DND-41 (cell line): ENCODE measurements at regions not wholly inside any gene's neighbourhood (a gene's known extent, or its start where the extent isn't known, plus 50 kb on each side); places are given as distances from the start of the nearest gene placed in this dataset.

Experiments used
- ATAC-seq: fragments of 200-7000 bp; cut with Tn5 transposase; 3 replicates; pipeline ENCODE4 v1.9.1; 2021; ENCODE audit warnings: low read depth; ENCODE audit not compliant: insufficient read depth
- DNase-seq: peaks from one replicate; pipeline ENCODE4 v3.0.0-alpha.2; 2020
- H2AFZ ChIP-seq: 2 replicates; pipeline ENCODE4 v1.6.0; 2012; ENCODE audit warnings: low read depth, low read length
- H3K27ac ChIP-seq: 2 replicates; pipeline ENCODE4 v1.5.1; 2012; ENCODE audit warnings: low read length, inconsistent platforms
- H3K27me3 ChIP-seq: fragments of 200-600 bp; sonication (generic); 2 replicates; pipeline ENCODE4 v1.6.0; 2012; ENCODE audit warnings: low read length, mild to moderate bottlenecking, inconsistent platforms; ENCODE audit not compliant: insufficient read depth, poor library complexity
- H3K36me3 ChIP-seq: 2 replicates; pipeline ENCODE4 v1.5.1; 2012; ENCODE audit warnings: low read length, inconsistent platforms; ENCODE audit not compliant: insufficient read depth
- H3K4me1 ChIP-seq: 2 replicates; pipeline ENCODE4 v1.5.1; 2012; ENCODE audit warnings: mild to moderate bottlenecking, low read length; ENCODE audit not compliant: insufficient read depth
- H3K4me2 ChIP-seq: 2 replicates; pipeline ENCODE4 v1.6.0; 2012; ENCODE audit warnings: mild to moderate bottlenecking, moderate library complexity, low read length, inconsistent platforms; ENCODE audit not compliant: insufficient read depth
- H3K4me3 ChIP-seq, 2 experiments: fragments of 200-600 bp in 1 of 2; shearing (Covaris generic) in 1 of 2; 2 replicates each; pipeline ENCODE4 v1.5.1; 2012 to 2016; ENCODE audit warnings: inconsistent platforms in 2 of 2, low read length in 2 of 2, mild to moderate bottlenecking in 2 of 2, low read depth in 1 of 2, moderate library complexity in 1 of 2
- H3K79me2 ChIP-seq: 2 replicates; pipeline ENCODE4 v1.6.0; 2012; ENCODE audit warnings: low read length, inconsistent platforms; ENCODE audit not compliant: insufficient read depth
- H3K9ac ChIP-seq: 2 replicates; pipeline ENCODE4 v1.6.0; 2012; ENCODE audit warnings: low read depth, mild to moderate bottlenecking, inconsistent platforms, low read length, moderate library complexity
- H3K9me3 ChIP-seq: 2 replicates; pipeline ENCODE4 v1.5.1; 2012; ENCODE audit warnings: low read length, moderate library complexity, mild to moderate bottlenecking, inconsistent platforms; ENCODE audit not compliant: insufficient read depth, severe bottlenecking
- H4K20me1 ChIP-seq: 2 replicates; pipeline ENCODE4 v1.6.0; 2012; ENCODE audit warnings: low read length; ENCODE audit not compliant: insufficient read depth
- EZH2 ChIP-seq: IDR thresholded peaks from 3 replicates; pipeline ENCODE4 v1.6.1; 2012; ENCODE audit warnings: borderline replicate concordance, low read depth, mild to moderate bottlenecking, moderate library complexity, low read length, inconsistent platforms; ENCODE audit not compliant: severe bottlenecking
- TF ChIP-seq, protein P1 (sequence below): IDR thresholded peaks from 2 replicates; pipeline ENCODE4 v1.5.1; 2012; ENCODE audit warnings: borderline replicate concordance, low read length, moderate library complexity, mild to moderate bottlenecking; ENCODE audit not compliant: poor library complexity, severe bottlenecking; ENCODE audit errors: extremely low read depth

DNA sequence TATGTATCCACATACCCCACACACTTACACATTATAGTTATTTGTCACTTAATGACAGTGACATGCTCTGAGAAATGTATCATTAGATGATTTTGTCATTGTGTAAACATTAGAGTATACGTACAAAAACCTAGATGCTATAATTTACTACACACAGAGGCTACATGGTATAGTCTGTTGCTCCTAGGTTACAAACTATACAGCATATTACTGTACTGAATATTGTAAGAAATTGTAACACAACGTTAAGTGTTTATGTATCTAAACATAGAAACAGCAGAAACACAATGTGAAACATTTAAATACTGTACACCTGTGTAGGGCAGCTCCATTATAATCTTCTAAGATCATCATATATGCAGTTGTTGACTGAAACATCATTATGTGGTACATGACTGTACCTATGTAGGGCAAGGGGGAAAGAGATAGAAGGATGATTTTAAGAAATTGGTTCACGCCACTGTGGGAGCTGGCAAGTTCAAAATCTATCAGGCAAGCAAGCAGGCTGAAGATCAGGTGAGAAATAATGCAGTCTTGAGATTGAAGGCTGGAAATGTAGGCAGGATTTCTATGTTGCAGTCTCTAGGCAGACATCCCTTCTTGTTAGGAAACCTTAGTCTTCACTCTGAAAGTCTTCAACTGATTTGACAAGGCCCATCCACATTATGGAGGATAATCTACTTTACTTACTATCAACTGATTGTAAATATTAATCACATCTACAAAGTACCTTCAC, 78.0 kb upstream of the CPEB2 start:
- peak; percentile 19; the same call in 1 of the 3 replicates for ATAC-seq
- H3K36me3 ChIP-seq: no peaks in the 10 kb centered on the region
- H3K4me2 ChIP-seq: no peak overlapping the region
- no peak for TF ChIP-seq EZH2
- TF ChIP-seq, protein P1, sequence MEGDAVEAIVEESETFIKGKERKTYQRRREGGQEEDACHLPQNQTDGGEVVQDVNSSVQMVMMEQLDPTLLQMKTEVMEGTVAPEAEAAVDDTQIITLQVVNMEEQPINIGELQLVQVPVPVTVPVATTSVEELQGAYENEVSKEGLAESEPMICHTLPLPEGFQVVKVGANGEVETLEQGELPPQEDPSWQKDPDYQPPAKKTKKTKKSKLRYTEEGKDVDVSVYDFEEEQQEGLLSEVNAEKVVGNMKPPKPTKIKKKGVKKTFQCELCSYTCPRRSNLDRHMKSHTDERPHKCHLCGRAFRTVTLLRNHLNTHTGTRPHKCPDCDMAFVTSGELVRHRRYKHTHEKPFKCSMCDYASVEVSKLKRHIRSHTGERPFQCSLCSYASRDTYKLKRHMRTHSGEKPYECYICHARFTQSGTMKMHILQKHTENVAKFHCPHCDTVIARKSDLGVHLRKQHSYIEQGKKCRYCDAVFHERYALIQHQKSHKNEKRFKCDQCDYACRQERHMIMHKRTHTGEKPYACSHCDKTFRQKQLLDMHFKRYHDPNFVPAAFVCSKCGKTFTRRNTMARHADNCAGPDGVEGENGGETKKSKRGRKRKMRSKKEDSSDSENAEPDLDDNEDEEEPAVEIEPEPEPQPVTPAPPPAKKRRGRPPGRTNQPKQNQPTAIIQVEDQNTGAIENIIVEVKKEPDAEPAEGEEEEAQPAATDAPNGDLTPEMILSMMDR: no peak
- no peak overlapping the region for H3K9ac ChIP-seq
- H3K9me3 ChIP-seq: no peaks in the 10 kb centered on the region
- DNase-seq: no peak
- H3K79me2 ChIP-seq: no peaks in the 10 kb centered on the region
- H3K27me3 ChIP-seq: no peaks in the 10 kb centered on the region
- no peaks in the 10 kb centered on the region for H3K4me1 ChIP-seq
- H3K27ac ChIP-seq: no peak overlapping the region
- H3K4me3 ChIP-seq: no peak overlapping the region
- H4K20me1 ChIP-seq: no peaks in the 10 kb centered on the region
- H2AFZ ChIP-seq: no peak overlapping the region

DNA sequence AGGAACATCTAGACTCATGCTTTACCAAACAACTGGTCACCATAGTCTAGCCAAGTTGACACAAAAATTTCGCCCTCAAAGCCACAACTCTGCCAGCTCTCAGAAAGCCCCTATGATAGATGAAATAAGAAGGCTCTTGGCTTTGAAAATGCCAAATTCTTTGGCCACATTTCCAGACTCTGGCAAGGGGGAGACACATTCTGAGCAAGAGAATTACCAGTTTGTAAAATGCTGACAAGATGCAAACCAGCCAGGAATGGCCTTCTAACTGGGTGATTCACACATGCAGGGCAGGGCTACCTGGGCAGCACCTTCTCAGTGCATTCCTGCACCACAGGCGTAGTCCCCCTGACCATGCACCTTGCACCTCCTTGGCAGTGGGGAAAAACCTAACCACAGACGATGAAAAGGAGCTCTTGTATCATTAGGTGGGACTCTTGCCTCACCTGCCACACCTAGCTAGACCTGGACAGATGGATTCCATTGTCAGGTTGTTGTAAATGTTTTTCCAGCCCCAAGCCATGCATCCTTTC, 77.4 kb upstream of the CPEB2 start:
- no peaks in the 10 kb centered on the region for H3K9me3 ChIP-seq
- no peak overlapping the region for H3K4me2 ChIP-seq
- no peak overlapping the region for H2AFZ ChIP-seq
- H3K4me1 ChIP-seq: no peaks in the 10 kb centered on the region
- no peaks in the 10 kb centered on the region for H4K20me1 ChIP-seq
- H3K36me3 ChIP-seq: no peaks in the 10 kb centered on the region
- ATAC-seq (no peak), DNase-seq (no peak)
- no peak for TF ChIP-seq EZH2
- TF ChIP-seq, protein P1: no peak
- H3K79me2 ChIP-seq: no peaks in the 10 kb centered on the region
- H3K27me3 ChIP-seq: no peaks in the 10 kb centered on the region
- no peak overlapping the region for H3K4me3 ChIP-seq
- H3K9ac ChIP-seq: no peak overlapping the region
- H3K27ac ChIP-seq: no peak overlapping the region

DNA sequence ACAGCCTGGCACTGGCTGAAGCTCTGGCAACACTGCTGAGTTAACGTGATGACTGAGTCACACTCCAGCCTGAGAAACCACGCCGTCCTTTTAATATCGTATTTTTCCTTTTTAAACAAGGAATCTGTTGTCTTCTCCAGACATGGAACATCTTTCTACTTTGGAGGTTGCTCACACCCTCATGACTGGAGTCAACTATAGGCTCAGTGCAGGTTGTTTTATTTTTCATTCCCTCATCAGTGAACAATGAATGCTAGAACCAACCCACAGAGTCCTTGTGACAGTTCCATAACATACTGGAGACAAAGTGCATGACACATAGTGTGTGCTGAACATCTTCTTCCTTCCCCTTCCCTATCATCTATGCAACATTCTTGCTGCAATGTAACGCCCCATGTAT, 76.8 kb upstream of the CPEB2 start:
- ATAC-seq (no peak), DNase-seq (no peak)
- no peaks in the 10 kb centered on the region for H3K79me2 ChIP-seq
- no peaks in the 10 kb centered on the region for H3K9me3 ChIP-seq
- no peaks in the 10 kb centered on the region for H3K36me3 ChIP-seq
- no peaks in the 10 kb centered on the region for H3K4me1 ChIP-seq
- H2AFZ ChIP-seq: no peak overlapping the region
- H4K20me1 ChIP-seq: no peaks in the 10 kb centered on the region
- no peak overlapping the region for H3K27ac ChIP-seq
- no peaks in the 10 kb centered on the region for H3K27me3 ChIP-seq
- TF ChIP-seq EZH2: no peak
- TF ChIP-seq, protein P1: no peak
- H3K4me2 ChIP-seq: no peak overlapping the region
- H3K4me3 ChIP-seq: no peak overlapping the region
- H3K9ac ChIP-seq: no peak overlapping the region
